GM19023 (cell line): ENCODE measurements at regions not wholly inside any gene's neighbourhood (a gene's known extent, or its start where the extent isn't known, plus 50 kb on each side); places are given as distances from the start of the nearest gene placed in this dataset.
"Not testable (repeated sequence)": the region's sequence is repeated elsewhere in the genome, so short reads cannot be mapped to it uniquely, and the experiment has no call there.

Experiments used
- ATAC-seq: cut with Tn5 transposase; IDR thresholded peaks from one replicate; pipeline ENCODE4 v1.9.1; 2021; ENCODE audit warnings: mild to moderate bottlenecking, moderate library complexity; ENCODE audit not compliant: unreplicated experiment

DNA sequence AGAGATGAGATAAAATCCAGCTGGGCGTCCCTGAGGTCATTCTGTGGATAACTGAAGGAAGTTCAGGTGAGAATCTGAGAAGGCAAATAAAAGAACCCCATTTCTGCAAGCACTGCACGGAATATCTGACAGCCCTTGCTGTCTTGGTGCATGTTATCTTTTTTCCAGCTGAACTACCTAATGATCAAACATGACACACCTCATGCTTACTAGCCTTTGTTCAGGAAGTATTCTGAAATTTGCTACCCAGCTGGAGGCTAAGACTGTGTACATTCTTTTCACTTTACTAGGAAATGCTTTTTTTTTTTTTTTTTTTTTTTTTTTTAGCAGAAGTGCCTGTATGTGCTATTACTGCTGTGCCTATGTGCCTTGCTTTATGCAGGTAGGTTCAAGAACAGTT is 718.1 kb downstream of the SMARCA1 start:
- no peak for ATAC-seq

DNA sequence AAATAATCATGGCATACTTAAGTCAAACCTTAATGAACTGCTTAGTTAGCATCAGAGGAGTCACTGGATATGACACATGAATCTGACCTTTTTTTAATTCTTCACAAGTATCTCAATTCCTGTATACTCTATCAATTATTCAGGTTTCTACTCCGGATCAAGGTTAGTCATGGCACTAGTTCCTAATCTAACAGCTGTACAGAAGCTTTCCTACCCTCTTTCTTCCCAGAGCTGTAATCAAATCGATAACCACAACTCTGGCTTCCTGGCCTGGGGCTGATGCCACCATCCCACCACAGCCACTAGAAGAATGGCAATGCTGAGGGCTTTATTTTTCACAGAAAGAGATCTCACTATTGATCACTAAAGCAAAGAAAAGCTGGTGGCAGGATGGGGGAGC is 718.5 kb downstream of the SMARCA1 start:
- no peak for ATAC-seq

DNA sequence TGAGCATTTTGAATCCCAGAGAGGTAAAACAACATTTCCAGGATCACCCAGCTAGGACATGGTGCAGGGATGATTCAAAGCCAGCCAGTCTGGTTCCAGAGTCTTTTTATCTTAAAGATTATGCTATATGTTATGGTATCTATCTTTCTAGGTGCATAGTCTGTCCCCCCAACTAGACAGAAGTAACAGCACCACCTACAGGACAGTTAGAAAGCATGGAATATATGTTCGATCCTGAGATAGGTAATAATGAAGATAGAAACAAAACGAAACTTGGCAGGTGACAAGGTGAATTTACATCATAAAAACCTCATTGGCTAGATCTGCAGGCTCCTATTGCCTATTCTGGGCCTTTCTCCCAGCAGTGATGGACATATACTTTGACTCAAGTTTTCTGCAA is 723.2 kb downstream of the SMARCA1 start:
- no peak for ATAC-seq

DNA sequence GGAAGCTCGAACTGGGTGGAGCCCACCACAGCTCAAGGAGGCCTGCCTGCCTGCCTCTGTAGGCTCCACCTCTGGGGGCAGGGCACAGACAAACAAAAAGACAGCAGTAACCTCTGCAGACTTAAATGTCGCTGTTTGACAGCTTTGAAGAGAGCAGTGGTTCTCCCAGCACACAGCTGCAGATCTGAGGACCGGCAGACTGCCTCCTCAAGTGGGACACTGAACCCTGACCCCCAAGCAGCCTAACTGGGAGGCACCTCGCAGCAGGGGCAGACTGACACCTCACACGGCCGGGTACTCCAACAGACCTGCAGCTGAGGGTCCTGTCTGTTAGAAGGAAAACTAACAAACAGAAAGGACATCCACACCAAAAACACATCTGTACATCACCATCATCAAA is 730.9 kb upstream of the ACTRT1 start:
- not testable (repeated sequence) for ATAC-seq

- ATAC-seq: no peak
These were observed 729.3 kb upstream of the ACTRT1 start for GRCh38 chrX:128781506-128781905.

GRCh38 chrX:128780934-128781333 is 728.7 kb upstream of the ACTRT1 start:
- ATAC-seq: no peak

DNA sequence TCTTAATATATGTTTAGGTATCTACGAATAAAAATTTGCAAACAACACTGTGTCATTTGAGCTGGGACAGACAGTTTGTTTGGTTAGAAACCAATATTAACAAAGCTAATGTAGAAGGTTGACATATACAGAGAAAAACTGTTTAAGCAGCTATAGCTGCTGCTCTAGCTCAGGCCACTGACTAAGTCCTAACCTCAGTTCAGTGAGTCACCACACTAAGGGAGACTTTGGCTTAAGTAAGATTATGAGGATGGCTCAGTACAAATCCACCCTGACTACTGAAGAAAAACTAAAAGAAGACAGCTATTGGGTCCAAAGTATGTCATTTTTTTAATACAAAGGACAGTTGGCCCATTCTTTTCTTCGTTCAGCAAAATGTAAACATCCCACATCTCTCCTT is 717.3 kb upstream of the ACTRT1 start:
- ATAC-seq: no peak

GRCh38 chrX:128759745-128760144 is 707.5 kb upstream of the ACTRT1 start:
- ATAC-seq: no peak

DNA sequence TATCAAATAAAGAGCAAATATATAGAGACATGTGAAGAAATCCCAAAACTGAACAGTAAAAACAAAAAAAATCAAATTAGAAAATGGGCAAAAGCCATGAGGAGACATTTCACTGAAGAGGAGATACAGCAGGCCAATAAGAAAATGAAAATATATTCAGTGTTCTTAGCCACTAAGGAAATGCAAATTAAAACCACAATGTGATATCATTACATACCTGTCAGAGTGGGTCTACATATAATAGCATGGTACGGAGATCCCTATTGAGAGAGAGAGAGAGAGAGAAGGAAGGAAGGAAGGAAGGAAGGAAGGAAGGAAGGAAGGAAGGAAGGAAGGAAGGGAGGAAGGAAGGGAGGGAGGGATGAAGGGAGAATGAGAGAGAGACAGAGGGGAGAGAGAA is 707.0 kb upstream of the ACTRT1 start:
- no peak for ATAC-seq

GRCh38 chrX:128754130-128754529 is 701.9 kb upstream of the ACTRT1 start:
- ATAC-seq: no peak

DNA sequence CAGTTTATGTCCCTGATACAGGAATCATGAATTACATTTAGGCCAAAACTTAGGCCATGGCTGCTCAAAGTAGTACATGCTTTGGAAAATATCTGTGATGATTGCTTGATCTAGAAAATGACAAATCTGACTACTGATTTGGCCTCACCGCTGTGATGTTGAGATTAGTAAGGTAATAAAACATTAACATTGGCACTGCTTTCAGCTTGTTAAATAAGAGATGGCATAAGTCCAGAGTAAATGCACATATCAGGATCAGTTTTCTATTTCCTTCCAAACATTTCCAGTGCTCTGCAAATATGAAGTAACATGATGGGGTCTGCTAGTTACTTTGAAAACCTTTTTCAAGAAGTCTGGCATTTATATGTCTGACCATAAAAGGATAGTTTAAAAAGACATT is 687.3 kb upstream of the ACTRT1 start:
- no peak for ATAC-seq

GRCh38 chrX:128728943-128729342 is 676.7 kb upstream of the ACTRT1 start:
- ATAC-seq: no peak

DNA sequence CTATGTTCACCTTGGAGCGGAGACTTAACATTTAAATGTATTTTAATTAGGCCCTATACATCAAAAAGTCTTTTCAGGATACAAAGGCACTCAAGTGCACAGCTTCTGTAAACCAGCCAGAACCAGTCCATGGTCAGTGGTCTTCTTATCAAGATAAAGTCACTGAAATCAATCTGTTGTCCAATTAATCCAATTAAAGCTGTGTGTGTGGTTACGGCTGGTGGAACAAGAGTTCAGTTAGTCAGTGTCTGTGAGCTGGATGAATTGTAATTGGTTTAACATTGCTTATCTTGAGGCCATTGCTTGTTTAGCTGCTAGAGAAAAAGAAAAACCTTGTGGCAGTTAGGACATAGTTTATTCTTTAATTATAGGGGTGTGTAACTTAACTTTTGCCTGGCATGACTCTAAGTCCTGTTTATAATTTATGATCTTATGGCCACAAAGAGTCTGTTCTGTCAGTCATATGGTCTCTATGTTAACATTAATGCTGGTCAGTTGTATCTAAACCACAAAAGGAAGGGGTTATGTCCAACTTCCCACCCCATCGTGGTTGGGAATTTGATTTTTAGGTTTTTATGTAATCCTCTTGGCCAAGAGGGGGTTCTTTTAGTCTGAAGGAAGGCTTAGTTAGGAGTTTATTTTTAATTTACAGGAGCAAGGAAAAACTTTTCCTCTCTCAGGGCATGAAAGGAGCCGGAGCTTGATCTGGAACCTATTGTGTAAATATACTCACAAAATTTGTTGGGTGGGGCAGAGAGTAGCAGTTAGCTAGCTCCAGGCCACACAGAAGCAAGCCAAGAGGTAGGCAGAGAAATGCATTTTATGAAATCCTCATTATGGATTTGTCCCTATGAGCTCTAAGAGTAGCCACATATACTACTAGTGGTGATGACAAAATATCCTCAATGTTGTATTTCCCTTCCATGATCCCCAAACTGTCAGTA is 665.7 kb upstream of the ACTRT1 start:
- ATAC-seq: no peak

- ATAC-seq: no peak
These were observed 662.2 kb upstream of the ACTRT1 start for GRCh38 chrX:128714425-128714824.

GRCh38 chrX:128699716-128700285 is 647.6 kb upstream of the ACTRT1 start:
- ATAC-seq: no peak

GRCh38 chrX:128698573-128699181 is 646.5 kb upstream of the ACTRT1 start:
- no peak for ATAC-seq

DNA sequence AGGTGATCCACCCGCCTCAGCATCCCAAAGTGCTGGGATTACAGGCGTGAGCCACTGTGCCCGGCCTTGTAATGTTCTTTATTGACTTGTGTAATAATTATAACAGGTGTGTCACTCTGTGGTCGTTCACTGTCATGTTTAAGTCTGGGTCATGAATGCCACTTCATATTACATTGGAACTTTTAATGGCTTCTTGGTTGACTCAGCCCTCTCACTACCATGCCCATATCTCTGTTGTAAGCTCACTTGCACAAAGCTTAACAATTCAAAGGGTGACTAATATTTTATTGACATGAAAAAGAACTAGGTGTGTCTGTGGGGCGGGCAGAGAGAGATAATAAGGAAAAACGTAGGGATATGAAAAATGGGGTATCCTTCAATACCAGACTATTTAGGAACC is 639.7 kb upstream of the ACTRT1 start:
- no peak for ATAC-seq

DNA sequence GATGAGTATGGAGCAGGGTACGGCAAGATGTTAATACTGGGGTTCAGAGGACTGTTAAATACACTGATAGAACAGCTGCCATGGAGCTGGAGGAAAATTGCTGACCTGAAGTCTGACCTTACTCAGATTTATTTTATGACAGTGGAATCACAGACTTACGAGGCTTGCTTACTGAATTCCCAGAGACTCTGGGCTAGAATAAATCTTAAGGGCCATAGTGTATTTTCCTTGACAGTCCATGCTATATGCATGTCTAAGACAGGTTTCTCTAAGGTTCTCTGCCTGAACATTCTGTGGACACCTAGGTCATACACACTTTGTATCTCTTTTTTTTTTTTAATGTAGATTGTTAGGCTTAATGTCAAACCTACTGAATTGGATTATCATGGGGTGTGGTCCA is 633.2 kb upstream of the ACTRT1 start:
- no peak for ATAC-seq

DNA sequence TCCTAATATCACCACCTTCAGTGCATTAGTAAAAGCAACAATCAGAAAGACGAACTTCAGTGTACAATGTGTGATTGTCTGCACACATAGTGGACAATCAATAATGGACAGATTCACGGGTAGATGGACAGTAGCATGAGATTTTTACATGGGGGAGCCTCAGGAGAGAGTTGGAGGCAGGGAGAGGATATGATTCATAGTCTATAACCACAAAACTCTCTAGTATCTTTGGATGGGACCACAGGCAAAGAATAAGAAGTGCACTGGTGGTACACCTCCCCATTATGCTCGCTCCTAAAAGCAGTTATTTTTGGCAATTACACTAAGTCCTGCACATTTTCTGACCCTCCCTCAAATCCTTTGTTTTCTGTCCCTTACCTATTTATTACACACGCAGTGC is 624.4 kb upstream of the ACTRT1 start:
- no peak for ATAC-seq

DNA sequence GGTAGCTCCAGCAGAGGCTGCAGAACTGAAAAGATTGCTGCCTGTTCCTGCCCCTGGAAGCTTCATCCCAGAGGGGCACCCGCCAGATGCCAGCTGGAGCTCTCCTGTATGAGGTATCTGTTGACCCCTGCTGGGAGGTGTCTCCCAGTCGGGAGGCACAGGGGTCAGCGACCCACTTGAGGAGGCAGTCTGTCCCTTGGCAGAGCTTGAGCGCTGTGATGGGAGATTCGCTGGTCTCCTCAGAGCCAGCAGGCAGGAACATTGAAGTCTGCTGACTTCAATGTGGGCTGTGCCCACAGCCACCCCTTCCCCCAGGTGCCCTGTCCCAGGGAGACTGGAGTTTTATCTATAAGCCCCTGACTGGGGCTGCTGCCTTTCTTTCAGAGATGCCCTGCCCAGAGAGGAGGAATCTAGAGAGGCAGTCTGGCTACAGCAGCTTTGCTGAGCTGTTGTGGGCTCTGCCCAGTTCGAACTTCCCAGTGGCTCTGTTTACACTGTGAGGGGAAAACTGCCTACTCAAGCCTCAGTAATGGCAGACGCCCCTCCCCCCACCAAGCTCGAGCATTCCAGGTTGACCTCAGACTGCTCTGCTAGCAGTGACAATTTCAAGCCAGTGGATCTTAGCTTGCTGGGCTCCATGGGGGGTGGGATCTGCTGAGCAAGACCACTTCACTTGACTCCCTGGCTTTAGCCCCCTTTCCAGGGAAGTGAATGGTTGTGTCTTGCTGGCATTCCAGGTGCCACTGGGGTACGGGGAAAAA is 622.3 kb upstream of the ACTRT1 start:
- ATAC-seq: not testable (repeated sequence)

- ATAC-seq: no peak
These were observed 612.0 kb upstream of the ACTRT1 start for GRCh38 chrX:128664211-128664610.
